ENCODE measurements at regions not wholly inside any gene's neighbourhood (a gene's known extent, or its start where the extent isn't known, plus 50 kb on each side); places are given as distances from the start of the nearest gene placed in this dataset.

- no peaks in the 10 kb centered on the region for H3K36me3 Mint-ChIP-seq
- TF ChIP-seq CTCF (IDR thresholded peaks at IDR 0.05), result no peak
- no peak overlapping the region for H3K4me3 Mint-ChIP-seq
- intact Hi-C loops (cut with micrococcal nuclease), result no loop called here
- ATAC-seq (no peak), DNase-seq (no peak)
- WGBS (ENCODE audit: insufficient coverage), result 100% methylated on average over 3 of the region's 3 CpGs
- H3K27me3 ChIP-seq (ENCODE audit: control insufficient read depth, insufficient read depth, low read length), result no peaks in the 10 kb centered on the region
- H3K27ac Mint-ChIP-seq, result no peak overlapping the region
- H3K9me3 ChIP-seq (ENCODE audit: control insufficient read depth, insufficient read depth, low read length), result no peaks in the 10 kb centered on the region
- no peaks in the 10 kb centered on the region for H3K4me1 Mint-ChIP-seq
- H3K4me1 ChIP-seq (ENCODE audit: control insufficient read depth, insufficient read depth, low read length), result no peaks in the 10 kb centered on the region
- no peaks in the 10 kb centered on the region for H3K36me3 ChIP-seq (ENCODE audit: control insufficient read depth, insufficient read depth, low read length)
- no peak overlapping the region for H3K27ac ChIP-seq (ENCODE audit: low read length)
- peaks cover 2 to 19% of the 10 kb centered on the region in 2 donors for H3K27me3 Mint-ChIP-seq (ENCODE audit: low read depth in 2 of 2)
- H3K9me3 Mint-ChIP-seq, result no peaks in the 10 kb centered on the region
- no peak overlapping the region for H3K4me3 ChIP-seq (ENCODE audit: low read length)
Observed at GRCh38 chr4:81951891-81952455, 421.8 kb downstream of the HNRNPD start.

GRCh38 chr4:81946996-81947395 is 426.8 kb downstream of the HNRNPD start:
- ATAC-seq (no peak), DNase-seq (no peak)
- no peak for TF ChIP-seq CTCF (IDR thresholded peaks at IDR 0.05)
- Histone ChIP-seq H3K9me3 (ENCODE audit: control insufficient read depth, insufficient read depth, low read length) (no peaks in the 10 kb centered on the region), H3K4me1 (ENCODE audit: control insufficient read depth, insufficient read depth, low read length) (no peaks in the 10 kb centered on the region), H3K27me3 (ENCODE audit: control insufficient read depth, insufficient read depth, low read length) (no peaks in the 10 kb centered on the region), H3K36me3 (ENCODE audit: control insufficient read depth, insufficient read depth, low read length) (no peaks in the 10 kb centered on the region), H3K4me3 (ENCODE audit: low read length) (no peak overlapping the region), H3K27ac (ENCODE audit: low read length) (no peak overlapping the region)
- no peak overlapping the region for H3K4me3 Mint-ChIP-seq
- H3K4me1 Mint-ChIP-seq, result no peaks in the 10 kb centered on the region
- intact Hi-C loops (cut with micrococcal nuclease), result no loop called here
- H3K27me3 Mint-ChIP-seq (ENCODE audit: low read depth in 2 of 2), result peaks cover 0 to 23% of the 10 kb centered on the region in 2 donors
- 73% methylated on average over 4 of the region's 4 CpGs for WGBS (ENCODE audit: insufficient coverage)
- no peak overlapping the region for H3K27ac Mint-ChIP-seq
- peaks cover 0 to 3% of the 10 kb centered on the region in 2 donors for H3K9me3 Mint-ChIP-seq
- H3K36me3 Mint-ChIP-seq, result peaks cover 2% of the 10 kb centered on the region

- intact Hi-C loops (cut with micrococcal nuclease), result no loop called here
- DNase-seq (no peak), ATAC-seq (no peak)
- no peaks in the 10 kb centered on the region for H3K9me3 Mint-ChIP-seq
- WGBS (ENCODE audit: insufficient coverage), result 93% methylated on average over 1 of the region's 3 CpGs
- Histone ChIP-seq H3K27ac (ENCODE audit: low read length) (no peak overlapping the region), H3K4me3 (ENCODE audit: low read length) (no peak overlapping the region), H3K9me3 (ENCODE audit: control insufficient read depth, insufficient read depth, low read length) (no peaks in the 10 kb centered on the region), H3K36me3 (ENCODE audit: control insufficient read depth, insufficient read depth, low read length) (no peaks in the 10 kb centered on the region), H3K27me3 (ENCODE audit: control insufficient read depth, insufficient read depth, low read length) (no peaks in the 10 kb centered on the region), H3K4me1 (ENCODE audit: control insufficient read depth, insufficient read depth, low read length) (no peaks in the 10 kb centered on the region)
- no peaks in the 10 kb centered on the region for H3K36me3 Mint-ChIP-seq
- no peaks in the 10 kb centered on the region for H3K4me1 Mint-ChIP-seq
- no peak overlapping the region for H3K4me3 Mint-ChIP-seq
- H3K27me3 Mint-ChIP-seq (ENCODE audit: low read depth in 2 of 2), result peaks cover 0 to 4% of the 10 kb centered on the region in 2 donors
- no peak for TF ChIP-seq CTCF (IDR thresholded peaks at IDR 0.05)
- H3K27ac Mint-ChIP-seq, result no peak overlapping the region
Observed at GRCh38 chr4:81930506-81931238, 443.1 kb downstream of the HNRNPD start.

GRCh38 chr4:81923140-81923539 is 450.7 kb downstream of the HNRNPD start:
- no peak overlapping the region for H3K4me3 ChIP-seq (ENCODE audit: low read length)
- TF ChIP-seq CTCF (IDR thresholded peaks at IDR 0.05), result no peak
- ATAC-seq (no peak), DNase-seq (no peak)
- no peaks in the 10 kb centered on the region for H3K9me3 ChIP-seq (ENCODE audit: control insufficient read depth, insufficient read depth, low read length)
- no peaks in the 10 kb centered on the region for H3K9me3 Mint-ChIP-seq
- no peak overlapping the region for H3K4me3 Mint-ChIP-seq
- WGBS (ENCODE audit: insufficient coverage), result 50% methylated on average over 2 of the region's 2 CpGs
- intact Hi-C loops (cut with micrococcal nuclease), result no loop called here
- no peaks in the 10 kb centered on the region for H3K4me1 Mint-ChIP-seq
- H3K36me3 ChIP-seq (ENCODE audit: control insufficient read depth, insufficient read depth, low read length), result no peaks in the 10 kb centered on the region
- H3K27ac Mint-ChIP-seq, result no peak overlapping the region
- no peaks in the 10 kb centered on the region for H3K4me1 ChIP-seq (ENCODE audit: control insufficient read depth, insufficient read depth, low read length)
- peaks cover 20 to 29% of the 10 kb centered on the region in 2 donors for H3K27me3 Mint-ChIP-seq (ENCODE audit: low read depth in 2 of 2)
- H3K27me3 ChIP-seq (ENCODE audit: control insufficient read depth, insufficient read depth, low read length), result no peaks in the 10 kb centered on the region
- no peak overlapping the region for H3K27ac ChIP-seq (ENCODE audit: low read length)
- H3K36me3 Mint-ChIP-seq, result no peaks in the 10 kb centered on the region

Measured in natural killer cell (primary cell).